DOHH2 (cell line): ENCODE measurements at regions not wholly inside any gene's neighbourhood (a gene's known extent, or its start where the extent isn't known, plus 50 kb on each side); places are given as distances from the start of the nearest gene placed in this dataset.

Source experiments
- H3F3A ChIP-seq: fragments of 200-600 bp; sonication (generic), shearing (Covaris generic); 2 replicates; pipeline ENCODE4 v1.6.0; 2016; ENCODE audit warnings: antibody characterized with exemption, mild to moderate bottlenecking; ENCODE audit not compliant: control insufficient read depth, insufficient read depth
- H3K27ac ChIP-seq: fragments of 200-600 bp; sonication (generic); 2 replicates; pipeline ENCODE4 v1.5.1; 2014; ENCODE audit warnings: low read depth, mild to moderate bottlenecking, low read length, moderate library complexity
- H3K27me3 ChIP-seq: fragments of 200-600 bp; sonication (generic); 2 replicates; pipeline ENCODE4 v1.6.1; 2014; ENCODE audit warnings: mild to moderate bottlenecking, low read length, mixed read lengths; ENCODE audit not compliant: control insufficient read depth
- H3K36me3 ChIP-seq: fragments of 200-600 bp; sonication (generic); 2 replicates; pipeline ENCODE4 v1.6.1; 2014; ENCODE audit warnings: mild to moderate bottlenecking, low read length, moderate library complexity, mixed read lengths; ENCODE audit not compliant: control insufficient read depth
- H3K4me1 ChIP-seq: fragments of 200-600 bp; sonication (generic); 2 replicates; pipeline ENCODE4 v1.6.1; 2014; ENCODE audit warnings: mild to moderate bottlenecking, low read length, mixed read lengths; ENCODE audit not compliant: control insufficient read depth
- H3K4me2 ChIP-seq: fragments of 200-600 bp; sonication (generic); 2 replicates; pipeline ENCODE4 v1.6.0; 2014; ENCODE audit warnings: mild to moderate bottlenecking, low read length, moderate library complexity
- H3K4me3 ChIP-seq: fragments of 200-600 bp; sonication (generic); 2 replicates; pipeline ENCODE4 v1.5.1; 2014; ENCODE audit warnings: mild to moderate bottlenecking, low read length, mixed read lengths
- H3K79me2 ChIP-seq: fragments of 200-600 bp; sonication (generic); 2 replicates; pipeline ENCODE4 v1.6.1; 2014; ENCODE audit warnings: mild to moderate bottlenecking, low read length, mixed read lengths; ENCODE audit not compliant: control insufficient read depth
- H3K9me2 ChIP-seq: fragments of 200-600 bp; sonication (generic); replicated peaks from 2 replicates; pipeline ENCODE4 v1.6.1; 2014; ENCODE audit warnings: mild to moderate bottlenecking, low read length, mixed read lengths; ENCODE audit not compliant: control insufficient read depth
- H3K9me3 ChIP-seq: fragments of 200-600 bp; sonication (generic); 2 replicates; pipeline ENCODE4 v1.6.1; 2014; ENCODE audit warnings: antibody characterized with exemption, low read length, mixed read lengths; ENCODE audit not compliant: control insufficient read depth, insufficient read depth
- H4K20me1 ChIP-seq: fragments of 200-600 bp; sonication (generic); 2 replicates; pipeline ENCODE4 v1.6.0; 2014; ENCODE audit warnings: low read depth, mild to moderate bottlenecking, antibody characterized with exemption, low read length, moderate library complexity; ENCODE audit not compliant: control insufficient read depth, insufficient read depth
- CTCF ChIP-seq: fragments of 200-600 bp; sonication (generic); IDR thresholded peaks from one replicate; pipeline ENCODE4 v1.5.1; 2014; ENCODE audit warnings: antibody characterized with exemption, mild to moderate bottlenecking, low read depth, low read length; ENCODE audit not compliant: poor library complexity, severe bottlenecking
- EZH2phosphoT487 ChIP-seq: fragments of 200-600 bp; sonication (generic); IDR thresholded peaks from 2 replicates; pipeline ENCODE4 v1.6.1; 2017; ENCODE audit warnings: borderline replicate concordance, mild to moderate bottlenecking, antibody characterized with exemption, low read length, moderate library complexity, mixed read lengths

GRCh38 chr6:4581468-4582385 is 194.5 kb upstream of the CDYL start:
- Histone ChIP-seq H3K4me3 (no peak overlapping the region), H3F3A (no peaks in the 10 kb centered on the region), H3K4me1 (no peaks in the 10 kb centered on the region), H3K36me3 (no peaks in the 10 kb centered on the region), H3K79me2 (no peaks in the 10 kb centered on the region), H3K27ac (no peak overlapping the region), H4K20me1 (no peaks in the 10 kb centered on the region), H3K27me3 (no peaks in the 10 kb centered on the region), H3K9me2 (no peaks in the 10 kb centered on the region), H3K9me3 (no peaks in the 10 kb centered on the region), H3K4me2 (no peak overlapping the region)
- TF ChIP-seq EZH2phosphoT487 = no peak
- no peak for TF ChIP-seq CTCF

- Histone ChIP-seq H3K27ac (no peak overlapping the region), H4K20me1 (no peaks in the 10 kb centered on the region), H3K4me2 (no peak overlapping the region), H3F3A (no peaks in the 10 kb centered on the region), H3K27me3 (no peaks in the 10 kb centered on the region), H3K36me3 (no peaks in the 10 kb centered on the region), H3K4me3 (no peak overlapping the region), H3K4me1 (no peaks in the 10 kb centered on the region), H3K9me3 (no peaks in the 10 kb centered on the region), H3K9me2 (no peaks in the 10 kb centered on the region), H3K79me2 (no peaks in the 10 kb centered on the region)
- no peak for TF ChIP-seq CTCF
- TF ChIP-seq EZH2phosphoT487 = no peak
Observed at GRCh38 chr6:4580361-4580760, 195.8 kb upstream of the CDYL start.

GRCh38 chr6:4577406-4577805 is 198.8 kb upstream of the CDYL start:
- Histone ChIP-seq H3K27ac (no peak overlapping the region), H3F3A (no peaks in the 10 kb centered on the region), H3K4me2 (no peak overlapping the region), H3K27me3 (no peaks in the 10 kb centered on the region), H3K9me2 (no peaks in the 10 kb centered on the region), H4K20me1 (no peaks in the 10 kb centered on the region), H3K36me3 (no peaks in the 10 kb centered on the region), H3K4me3 (no peak overlapping the region), H3K79me2 (no peaks in the 10 kb centered on the region), H3K9me3 (no peaks in the 10 kb centered on the region), H3K4me1 (no peaks in the 10 kb centered on the region)
- TF ChIP-seq CTCF = no peak
- TF ChIP-seq EZH2phosphoT487 = no peak
